GM21619 (cell line): ENCODE measurements at regions not wholly inside any gene's neighbourhood (a gene's known extent, or its start where the extent isn't known, plus 50 kb on each side); places are given as distances from the start of the nearest gene placed in this dataset.
"Not testable (repeated sequence)": the region's sequence is repeated elsewhere in the genome, so short reads cannot be mapped to it uniquely, and the experiment has no call there.

Experiments used
- ATAC-seq: cut with Tn5 transposase; IDR thresholded peaks from one replicate; pipeline ENCODE4 v1.9.1; 2021; ENCODE audit not compliant: unreplicated experiment

DNA sequence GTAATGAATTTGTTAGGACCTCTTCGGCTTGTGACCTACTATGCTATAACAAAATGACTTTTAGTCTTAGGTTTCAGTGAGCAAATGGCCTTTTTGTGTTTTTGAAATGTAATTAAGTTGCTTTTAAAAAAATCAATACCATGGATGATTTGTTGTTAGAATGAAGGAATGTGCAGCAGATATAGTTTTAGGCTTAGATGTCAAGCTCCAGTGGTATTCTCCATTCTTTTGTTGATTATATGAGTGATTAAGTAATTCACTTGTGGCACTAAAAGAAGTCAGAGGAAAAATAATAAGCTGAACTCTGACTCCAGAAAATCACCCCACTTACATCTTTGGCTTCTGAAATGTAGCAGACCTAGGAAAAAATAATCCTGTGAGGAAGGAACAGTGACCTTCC lies 474.1 kb upstream of the MIS18BP1 start:
- ATAC-seq = no peak

- ATAC-seq = no peak
These were observed 468.5 kb upstream of the MIS18BP1 start for GRCh38 chr14:45721472-45721871.

- ATAC-seq = no peak
These were observed 463.6 kb upstream of the MIS18BP1 start for GRCh38 chr14:45716572-45716971.

- no peak for ATAC-seq
These were observed 462.9 kb upstream of the MIS18BP1 start for GRCh38 chr14:45715946-45716345.

- ATAC-seq = no peak
These were observed 456.5 kb upstream of the MIS18BP1 start for GRCh38 chr14:45709541-45709940.

DNA sequence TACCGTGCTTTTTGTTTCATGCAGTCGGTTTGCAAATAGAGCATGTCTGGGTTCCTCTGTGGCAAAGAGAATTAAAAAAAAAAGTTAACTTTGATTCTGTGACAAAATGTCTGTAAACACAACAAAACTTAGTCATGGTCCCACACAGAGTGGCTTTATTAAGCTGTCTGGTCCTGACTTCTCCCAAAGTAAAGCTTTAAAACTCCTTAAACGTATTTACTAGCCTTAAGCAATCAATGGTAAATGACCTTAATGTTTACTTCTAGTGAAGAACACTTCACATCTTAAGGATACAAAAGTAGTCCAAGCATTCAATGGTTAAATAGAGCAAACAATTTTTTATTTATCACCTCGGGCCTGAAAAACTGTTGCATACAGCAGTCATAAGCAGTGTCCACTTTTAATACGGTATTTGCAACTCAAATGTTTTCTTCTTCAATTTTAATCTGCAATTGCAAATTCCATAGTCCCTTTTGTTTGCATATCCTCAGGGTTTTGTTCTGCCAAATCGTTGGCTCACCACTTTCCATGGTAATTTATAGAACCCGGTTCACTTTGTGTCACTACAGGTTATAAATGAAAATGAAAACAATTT lies 453.0 kb upstream of the MIS18BP1 start:
- no peak for ATAC-seq

GRCh38 chr14:45699471-45699870 lies 446.5 kb upstream of the MIS18BP1 start:
- no peak for ATAC-seq

- ATAC-seq = no peak
These were observed 445.6 kb upstream of the MIS18BP1 start for GRCh38 chr14:45698462-45699134.

DNA sequence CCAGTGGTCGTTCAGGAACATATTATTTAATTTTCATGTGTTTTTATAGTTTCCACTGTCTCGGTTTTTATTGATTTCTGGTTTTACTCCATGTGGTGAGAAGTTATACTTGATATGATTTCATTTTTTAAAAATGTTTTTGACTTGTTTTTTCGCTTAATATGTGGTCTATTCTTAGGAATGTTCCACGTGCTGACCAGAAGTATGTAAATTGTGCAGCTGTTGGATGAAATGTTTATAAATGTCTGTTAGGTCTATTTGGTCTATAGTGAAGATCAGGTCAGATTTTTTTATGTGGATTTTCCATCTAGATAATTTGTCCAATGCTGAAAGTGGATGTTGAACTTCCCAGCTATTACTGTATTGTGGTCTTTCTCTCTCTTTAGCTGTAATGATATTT lies 433.8 kb upstream of the MIS18BP1 start:
- no peak for ATAC-seq

DNA sequence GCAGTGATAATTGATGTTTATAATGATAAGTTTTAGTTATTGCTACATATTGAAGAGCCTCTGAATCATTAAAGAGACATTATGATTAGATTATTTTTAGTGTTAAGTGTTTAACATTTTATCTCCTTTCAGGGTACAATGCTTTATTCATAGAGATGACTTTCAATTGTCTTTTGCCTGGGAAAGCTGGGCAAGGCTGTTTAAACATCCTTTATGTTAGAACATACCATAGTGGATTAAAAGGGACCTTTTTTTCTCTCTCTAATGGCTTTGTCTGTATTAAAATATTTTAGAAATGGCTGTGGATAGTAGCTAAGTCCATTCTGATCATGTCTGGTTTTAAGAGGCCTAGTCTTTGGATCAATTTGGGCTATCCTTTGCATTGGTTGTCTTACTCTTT lies 427.5 kb upstream of the MIS18BP1 start:
- no peak for ATAC-seq

GRCh38 chr14:45679853-45680252 lies 426.9 kb upstream of the MIS18BP1 start:
- no peak for ATAC-seq

DNA sequence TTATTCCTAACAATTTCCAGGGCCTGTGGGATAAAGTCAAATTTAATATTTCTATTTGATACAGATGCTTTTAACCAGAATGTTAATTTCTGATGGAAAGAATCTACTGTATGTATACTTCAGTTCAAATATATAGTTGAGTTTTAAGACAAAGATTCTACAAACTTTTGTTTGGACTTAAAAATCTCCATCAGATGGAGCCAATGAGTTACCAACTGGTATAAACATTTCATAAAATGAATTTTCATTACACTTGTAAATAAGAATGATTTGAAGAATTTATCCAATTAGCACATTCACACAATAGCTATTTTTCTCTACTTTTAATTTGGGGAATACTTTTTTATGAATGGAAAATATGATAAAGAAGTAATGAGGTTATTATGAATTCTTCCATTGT lies 425.2 kb upstream of the MIS18BP1 start:
- no peak for ATAC-seq

DNA sequence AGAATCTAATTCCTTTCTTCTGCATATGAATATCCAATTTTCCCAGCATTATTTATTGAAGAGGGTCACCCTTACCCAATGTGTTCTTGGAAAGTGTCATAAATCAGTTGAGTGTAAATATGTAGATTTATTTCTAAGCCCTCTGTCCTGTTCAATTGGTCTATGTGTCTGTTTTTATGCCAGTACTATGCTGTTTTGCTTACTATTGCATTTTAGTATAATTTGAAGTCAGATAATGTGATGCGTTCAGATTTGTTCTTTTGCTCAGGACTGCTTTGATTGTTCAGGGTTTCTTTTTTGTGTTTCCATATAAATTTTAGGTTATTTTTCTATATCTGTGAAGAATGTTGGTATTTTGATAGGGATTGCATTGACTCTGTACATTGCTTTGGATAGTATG lies 420.4 kb upstream of the MIS18BP1 start:
- no peak for ATAC-seq

GRCh38 chr14:45664668-45665356 lies 411.8 kb upstream of the MIS18BP1 start:
- ATAC-seq = no peak

DNA sequence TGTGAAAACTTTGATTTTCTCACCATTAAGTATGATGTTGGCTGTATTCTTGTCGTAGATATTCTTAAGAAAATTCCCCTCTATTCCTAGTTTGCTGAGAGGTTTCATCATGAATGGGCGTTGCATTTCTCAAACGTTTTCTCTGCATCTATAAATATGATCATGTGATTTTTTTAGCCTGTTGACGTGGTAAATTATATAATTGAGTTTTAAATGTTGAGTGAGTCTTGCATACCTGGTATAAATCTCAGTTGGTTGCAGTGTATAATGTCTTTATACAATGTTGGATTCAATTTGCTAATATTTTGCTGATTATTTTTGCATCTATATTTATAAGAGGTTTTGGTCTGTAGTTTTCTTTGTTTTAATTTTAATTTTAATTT lies 405.9 kb upstream of the MIS18BP1 start:
- no peak for ATAC-seq

- ATAC-seq = no peak
These were observed 405.4 kb upstream of the MIS18BP1 start for GRCh38 chr14:45658226-45658916.

DNA sequence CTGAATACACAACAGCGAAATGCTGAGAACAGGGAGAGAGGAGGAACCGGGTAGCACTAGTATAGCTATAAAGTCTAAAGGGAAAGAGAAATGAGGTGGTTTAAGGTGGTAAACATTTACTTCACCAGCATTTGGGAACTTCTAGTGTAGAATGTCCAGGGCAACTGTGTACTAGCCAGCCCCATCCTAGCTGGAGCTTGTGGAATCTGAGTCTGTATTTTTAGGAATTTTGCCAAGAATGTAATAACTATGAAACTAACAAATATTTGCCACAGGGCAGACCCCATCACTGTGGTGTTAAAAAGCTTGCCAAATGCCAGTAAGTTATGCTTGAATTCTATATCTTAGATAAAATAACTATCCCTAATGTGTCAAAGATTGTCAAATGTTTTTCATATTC lies 398.9 kb upstream of the MIS18BP1 start:
- no peak for ATAC-seq

DNA sequence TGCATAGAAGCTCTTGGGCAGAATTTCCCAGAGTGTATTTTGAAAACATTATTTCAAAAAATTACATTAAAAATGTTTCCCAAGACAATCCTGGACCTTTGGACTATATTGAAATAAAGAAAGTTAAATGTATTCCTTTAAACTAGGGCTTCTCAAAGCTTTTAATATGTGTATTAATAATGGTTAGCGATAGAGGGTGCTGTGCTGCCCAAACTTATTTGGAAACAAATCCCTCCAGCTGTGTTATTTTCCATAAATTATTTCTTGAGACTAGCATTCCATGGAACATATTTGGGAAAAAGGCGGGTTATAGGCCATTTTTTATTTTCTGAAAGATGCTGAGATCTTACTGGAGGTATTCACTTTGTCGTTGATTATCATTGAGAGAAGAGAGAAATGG lies 397.8 kb upstream of the MIS18BP1 start:
- no peak for ATAC-seq

GRCh38 chr14:45649051-45649450 lies 396.0 kb upstream of the MIS18BP1 start:
- ATAC-seq = no peak

DNA sequence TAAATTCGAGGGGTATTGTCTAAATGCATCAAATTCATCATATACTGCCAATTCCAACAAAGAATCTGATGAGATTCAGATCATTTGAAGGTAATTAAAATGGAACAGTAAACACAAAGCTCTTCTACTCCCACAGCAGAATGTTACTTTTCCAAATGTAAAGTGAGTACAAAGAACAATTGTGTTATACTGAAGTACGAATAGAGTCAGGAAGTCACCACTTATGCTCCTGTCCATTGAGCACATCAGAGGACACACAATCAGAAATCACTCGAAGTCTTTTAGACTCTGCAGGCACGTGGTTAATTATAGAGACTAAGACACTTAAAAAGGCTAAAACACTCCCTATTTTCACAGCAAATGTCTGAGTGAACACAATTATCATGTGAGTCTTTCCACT lies 388.5 kb upstream of the MIS18BP1 start:
- ATAC-seq = no peak

- ATAC-seq = not testable (repeated sequence)
These were observed 381.8 kb upstream of the MIS18BP1 start for GRCh38 chr14:45634651-45635441.
